Karpas-422 (cell line): ENCODE measurements at regions not wholly inside any gene's neighbourhood (a gene's known extent, or its start where the extent isn't known, plus 50 kb on each side); places are given as distances from the start of the nearest gene placed in this dataset.
"Not testable (repeated sequence)": the region's sequence is repeated elsewhere in the genome, so short reads cannot be mapped to it uniquely, and the experiment has no call there.

ENCODE experiments used
- DNase-seq: peaks from one replicate; pipeline ENCODE4 v3.0.0-alpha.2; 2015
- H2AFZ ChIP-seq: fragments of 200-600 bp; sonication (generic); 2 replicates; pipeline ENCODE4 v1.6.1; 2014; ENCODE audit warnings: antibody characterized with exemption, low read length, mixed read lengths
- H3K27ac ChIP-seq: fragments of 200-600 bp; sonication (generic); 2 replicates; pipeline ENCODE4 v1.5.1; 2014; ENCODE audit warnings: mild to moderate bottlenecking, low read length, moderate library complexity
- H3K27me3 ChIP-seq: fragments of 200-600 bp; sonication (generic); 2 replicates; pipeline ENCODE4 v1.6.1; 2014; ENCODE audit warnings: low read length, mixed read lengths
- H3K36me3 ChIP-seq: fragments of 200-600 bp; sonication (generic); 2 replicates; pipeline ENCODE4 v1.6.1; 2014; ENCODE audit warnings: low read length, mixed read lengths; ENCODE audit not compliant: insufficient read depth
- H3K4me1 ChIP-seq: fragments of 200-600 bp; sonication (generic); 2 replicates; pipeline ENCODE4 v1.6.1; 2014; ENCODE audit warnings: mild to moderate bottlenecking, low read length, mixed read lengths
- H3K4me2 ChIP-seq: fragments of 200-600 bp; sonication (generic); 2 replicates; pipeline ENCODE4 v1.6.1; 2014; ENCODE audit warnings: low read length, low read depth, mild to moderate bottlenecking; ENCODE audit not compliant: poor library complexity, severe bottlenecking
- H3K4me3 ChIP-seq: fragments of 200-600 bp; sonication (generic); 2 replicates; pipeline ENCODE4 v1.5.1; 2014; ENCODE audit warnings: mild to moderate bottlenecking, antibody characterized with exemption, low read length, mixed read lengths
- H3K79me2 ChIP-seq: fragments of 200-600 bp; sonication (generic); 2 replicates; pipeline ENCODE4 v1.6.1; 2014; ENCODE audit warnings: mild to moderate bottlenecking, low read length, mixed read lengths
- H3K9ac ChIP-seq: fragments of 200-600 bp; sonication (generic); 2 replicates; pipeline ENCODE4 v1.6.0; 2014; ENCODE audit warnings: low read length
- H3K9me2 ChIP-seq: fragments of 200-600 bp; sonication (generic), shearing (Covaris generic); replicated peaks from 2 replicates; pipeline ENCODE4 v1.6.0; 2014; ENCODE audit warnings: mild to moderate bottlenecking, low read length, moderate library complexity; ENCODE audit not compliant: insufficient read depth
- H3K9me3 ChIP-seq: fragments of 300-700, 200-600 bp; sonication (generic); 2 replicates; pipeline ENCODE4 v1.6.1; 2014; ENCODE audit warnings: low read length, mixed read lengths
- H4K20me1 ChIP-seq: fragments of 200-600 bp; sonication (generic); 2 replicates; pipeline ENCODE4 v1.6.1; 2014; ENCODE audit warnings: mild to moderate bottlenecking, antibody characterized with exemption, low read length, low read depth; ENCODE audit not compliant: insufficient read depth

- Histone ChIP-seq H3K4me2 (no peak overlapping the region), H3K9me3 (no peaks in the 10 kb centered on the region), H2AFZ (no peak overlapping the region), H3K9me2 (no peaks in the 10 kb centered on the region), H3K27ac (no peak overlapping the region), H3K27me3 (no peaks in the 10 kb centered on the region), H3K4me3 (no peak overlapping the region), H3K79me2 (no peaks in the 10 kb centered on the region), H3K9ac (no peak overlapping the region), H4K20me1 (no peaks in the 10 kb centered on the region), H3K4me1 (no peaks in the 10 kb centered on the region), H3K36me3 (no peaks in the 10 kb centered on the region)
- no peak for DNase-seq
Measured at GRCh38 chr18:56487801-56488200, 150.6 kb downstream of the TXNL1 start.

- Histone ChIP-seq H3K79me2 (no peaks in the 10 kb centered on the region), H3K9me2 (no peaks in the 10 kb centered on the region), H2AFZ (no peak overlapping the region), H3K4me2 (no peak overlapping the region), H3K4me3 (no peak overlapping the region), H3K27ac (no peak overlapping the region), H3K9me3 (no peaks in the 10 kb centered on the region), H3K4me1 (no peaks in the 10 kb centered on the region), H3K9ac (no peak overlapping the region), H4K20me1 (no peaks in the 10 kb centered on the region), H3K27me3 (no peaks in the 10 kb centered on the region), H3K36me3 (no peaks in the 10 kb centered on the region)
- no peak for DNase-seq
Measured at GRCh38 chr18:56483386-56483785, 155.0 kb downstream of the TXNL1 start.

- not testable (repeated sequence) for H3K9me3 ChIP-seq, DNase-seq, H3K9me2 ChIP-seq, H3K79me2 ChIP-seq, H3K36me3 ChIP-seq, H2AFZ ChIP-seq, H3K27ac ChIP-seq, H3K4me3 ChIP-seq, H3K27me3 ChIP-seq, H4K20me1 ChIP-seq, H3K9ac ChIP-seq, H3K4me2 ChIP-seq, H3K4me1 ChIP-seq
Measured at GRCh38 chr18:56482813-56483212, 155.6 kb downstream of the TXNL1 start.

- H3K9me3 ChIP-seq: no peaks in the 10 kb centered on the region
- H3K9me2 ChIP-seq: no peaks in the 10 kb centered on the region
- no peak overlapping the region for H2AFZ ChIP-seq
- H3K79me2 ChIP-seq: no peaks in the 10 kb centered on the region
- no peak overlapping the region for H3K27ac ChIP-seq
- DNase-seq: no peak
- no peaks in the 10 kb centered on the region for H3K4me1 ChIP-seq
- H3K36me3 ChIP-seq: no peaks in the 10 kb centered on the region
- no peaks in the 10 kb centered on the region for H3K27me3 ChIP-seq
- no peaks in the 10 kb centered on the region for H4K20me1 ChIP-seq
- H3K9ac ChIP-seq: no peak overlapping the region
- no peak overlapping the region for H3K4me2 ChIP-seq
- H3K4me3 ChIP-seq: no peak overlapping the region
Measured at GRCh38 chr18:56481751-56482150, 156.6 kb downstream of the TXNL1 start.

GRCh38 chr18:56479841-56480240, 158.6 kb downstream of the TXNL1 start:
- H3K79me2 ChIP-seq: no peaks in the 10 kb centered on the region
- no peak overlapping the region for H3K27ac ChIP-seq
- H3K4me2 ChIP-seq: no peak overlapping the region
- no peaks in the 10 kb centered on the region for H3K9me2 ChIP-seq
- no peaks in the 10 kb centered on the region for H3K4me1 ChIP-seq
- no peak for DNase-seq
- no peaks in the 10 kb centered on the region for H3K36me3 ChIP-seq
- H2AFZ ChIP-seq: no peak overlapping the region
- no peak overlapping the region for H3K4me3 ChIP-seq
- H3K9ac ChIP-seq: no peak overlapping the region
- H4K20me1 ChIP-seq: no peaks in the 10 kb centered on the region
- no peaks in the 10 kb centered on the region for H3K9me3 ChIP-seq
- no peaks in the 10 kb centered on the region for H3K27me3 ChIP-seq

- H3K27ac ChIP-seq: no peak overlapping the region
- no peaks in the 10 kb centered on the region for H3K4me1 ChIP-seq
- H2AFZ ChIP-seq: no peak overlapping the region
- H4K20me1 ChIP-seq: no peaks in the 10 kb centered on the region
- no peak overlapping the region for H3K4me2 ChIP-seq
- H3K79me2 ChIP-seq: no peaks in the 10 kb centered on the region
- H3K36me3 ChIP-seq: no peaks in the 10 kb centered on the region
- no peak for DNase-seq
- H3K4me3 ChIP-seq: no peak overlapping the region
- no peaks in the 10 kb centered on the region for H3K9me2 ChIP-seq
- no peaks in the 10 kb centered on the region for H3K27me3 ChIP-seq
- H3K9ac ChIP-seq: no peak overlapping the region
- no peaks in the 10 kb centered on the region for H3K9me3 ChIP-seq
Measured at GRCh38 chr18:56475250-56475649, 163.1 kb downstream of the TXNL1 start.

- Histone ChIP-seq H3K4me3 (no peak overlapping the region), H3K4me2 (no peak overlapping the region), H3K9ac (no peak overlapping the region), H3K4me1 (no peaks in the 10 kb centered on the region), H3K27ac (no peak overlapping the region), H3K9me3 (no peaks in the 10 kb centered on the region), H2AFZ (no peak overlapping the region), H3K27me3 (no peaks in the 10 kb centered on the region), H3K9me2 (no peaks in the 10 kb centered on the region), H4K20me1 (no peaks in the 10 kb centered on the region), H3K36me3 (no peaks in the 10 kb centered on the region), H3K79me2 (no peaks in the 10 kb centered on the region)
- DNase-seq: no peak
Measured at GRCh38 chr18:56473400-56474024, 164.9 kb downstream of the TXNL1 start.

GRCh38 chr18:56470406-56471351, 167.7 kb downstream of the TXNL1 start:
- H4K20me1 ChIP-seq: no peaks in the 10 kb centered on the region
- H3K9ac ChIP-seq: no peak overlapping the region
- H3K36me3 ChIP-seq: no peaks in the 10 kb centered on the region
- peaks cover 3% of the 10 kb centered on the region; the same call in 1 of the 2 replicates for H3K4me1 ChIP-seq
- H3K4me3 ChIP-seq: no peak overlapping the region
- no peaks in the 10 kb centered on the region for H3K27me3 ChIP-seq
- no peak overlapping the region for H3K4me2 ChIP-seq
- DNase-seq: no peak
- H3K9me3 ChIP-seq: no peaks in the 10 kb centered on the region; the same call in 1 of the 2 replicates
- H3K27ac ChIP-seq: no peak overlapping the region
- H3K79me2 ChIP-seq: no peaks in the 10 kb centered on the region
- no peak overlapping the region for H2AFZ ChIP-seq
- H3K9me2 ChIP-seq: no peaks in the 10 kb centered on the region
